ENCODE measurements at regions not wholly inside any gene's neighbourhood (a gene's known extent, or its start where the extent isn't known, plus 50 kb on each side); places are given as distances from the start of the nearest gene placed in this dataset.
"Not testable (repeated sequence)": the region's sequence is repeated elsewhere in the genome, so short reads cannot be mapped to it uniquely, and the experiment has no call there.

- H3K9me3 Mint-ChIP-seq; H3K27ac Mint-ChIP-seq; intact Hi-C loops (cut with micrococcal nuclease); DNase-seq; H3K4me1 Mint-ChIP-seq; H3K27me3 Mint-ChIP-seq; H3K4me3 Mint-ChIP-seq; H3K36me3 Mint-ChIP-seq (ENCODE audit: low read depth): not testable (repeated sequence)
Measured at GRCh38 chr10:121382029-121382520, 216.2 kb downstream of the FGFR2 start.

GRCh38 chr10:121385136-121385535 is 213.1 kb downstream of the FGFR2 start:
- Mint-ChIP-seq H3K27me3 (no peaks in the 10 kb centered on the region), H3K27ac (no peak overlapping the region), H3K4me1 (no peaks in the 10 kb centered on the region), H3K36me3 (ENCODE audit: low read depth) (no peaks in the 10 kb centered on the region), H3K4me3 (no peak overlapping the region), H3K9me3 (peaks cover 3% of the 10 kb centered on the region)
- intact Hi-C loops (cut with micrococcal nuclease): no loop called here
- DNase-seq: no peak

- Mint-ChIP-seq H3K27ac (no peak overlapping the region), H3K36me3 (ENCODE audit: low read depth) (no peaks in the 10 kb centered on the region), H3K4me3 (no peak overlapping the region), H3K4me1 (no peaks in the 10 kb centered on the region), H3K27me3 (no peaks in the 10 kb centered on the region), H3K9me3 (no peaks in the 10 kb centered on the region)
- intact Hi-C loops (cut with micrococcal nuclease): no loop called here
- DNase-seq: no peak
Measured at GRCh38 chr10:121392657-121393056, 205.6 kb downstream of the FGFR2 start.

- H3K4me1 Mint-ChIP-seq: no peaks in the 10 kb centered on the region
- no peaks in the 10 kb centered on the region for H3K27me3 Mint-ChIP-seq
- intact Hi-C loops (cut with micrococcal nuclease): no loop called here
- no peaks in the 10 kb centered on the region for H3K36me3 Mint-ChIP-seq (ENCODE audit: low read depth)
- DNase-seq: no peak
- no peak overlapping the region for H3K27ac Mint-ChIP-seq
- H3K9me3 Mint-ChIP-seq: no peaks in the 10 kb centered on the region
- no peak overlapping the region for H3K4me3 Mint-ChIP-seq
Measured at GRCh38 chr10:121393522-121393921, 204.7 kb downstream of the FGFR2 start.

GRCh38 chr10:121400507-121400906 is 197.7 kb downstream of the FGFR2 start:
- H3K4me1 Mint-ChIP-seq; DNase-seq; intact Hi-C loops (cut with micrococcal nuclease); H3K36me3 Mint-ChIP-seq (ENCODE audit: low read depth); H3K27ac Mint-ChIP-seq; H3K9me3 Mint-ChIP-seq; H3K27me3 Mint-ChIP-seq; H3K4me3 Mint-ChIP-seq: not testable (repeated sequence)

GRCh38 chr10:121403527-121403926 is 194.7 kb downstream of the FGFR2 start:
- Mint-ChIP-seq H3K9me3 (no peaks in the 10 kb centered on the region), H3K4me1 (no peaks in the 10 kb centered on the region), H3K4me3 (no peak overlapping the region), H3K27me3 (no peaks in the 10 kb centered on the region), H3K36me3 (ENCODE audit: low read depth) (no peaks in the 10 kb centered on the region), H3K27ac (no peak overlapping the region)
- no peak for DNase-seq
- intact Hi-C loops (cut with micrococcal nuclease): no loop called here

- H3K9me3 Mint-ChIP-seq: no peaks in the 10 kb centered on the region
- no peak overlapping the region for H3K27ac Mint-ChIP-seq
- no peak overlapping the region for H3K4me3 Mint-ChIP-seq
- DNase-seq: no peak
- no peaks in the 10 kb centered on the region for H3K36me3 Mint-ChIP-seq (ENCODE audit: low read depth)
- intact Hi-C loops (cut with micrococcal nuclease): no loop called here
- H3K27me3 Mint-ChIP-seq: no peaks in the 10 kb centered on the region
- no peaks in the 10 kb centered on the region for H3K4me1 Mint-ChIP-seq
Measured at GRCh38 chr10:121404611-121405010, 193.6 kb downstream of the FGFR2 start.

GRCh38 chr10:121405096-121405495 is 193.1 kb downstream of the FGFR2 start:
- Mint-ChIP-seq H3K4me3 (no peak overlapping the region), H3K4me1 (no peaks in the 10 kb centered on the region), H3K27ac (no peak overlapping the region), H3K9me3 (no peaks in the 10 kb centered on the region), H3K27me3 (no peaks in the 10 kb centered on the region), H3K36me3 (ENCODE audit: low read depth) (no peaks in the 10 kb centered on the region)
- intact Hi-C loops (cut with micrococcal nuclease): no loop called here
- no peak for DNase-seq

- H3K27me3 Mint-ChIP-seq: no peaks in the 10 kb centered on the region
- no peak overlapping the region for H3K4me3 Mint-ChIP-seq
- H3K27ac Mint-ChIP-seq: no peak overlapping the region
- no peaks in the 10 kb centered on the region for H3K36me3 Mint-ChIP-seq (ENCODE audit: low read depth)
- intact Hi-C loops (cut with micrococcal nuclease): no loop called here
- no peaks in the 10 kb centered on the region for H3K4me1 Mint-ChIP-seq
- DNase-seq: no peak
- no peaks in the 10 kb centered on the region for H3K9me3 Mint-ChIP-seq
Measured at GRCh38 chr10:121405549-121405948, 192.7 kb downstream of the FGFR2 start.

GRCh38 chr10:121405953-121406352 is 192.3 kb downstream of the FGFR2 start:
- Mint-ChIP-seq H3K27me3 (no peaks in the 10 kb centered on the region), H3K4me1 (no peaks in the 10 kb centered on the region), H3K36me3 (ENCODE audit: low read depth) (no peaks in the 10 kb centered on the region), H3K27ac (no peak overlapping the region), H3K9me3 (no peaks in the 10 kb centered on the region), H3K4me3 (no peak overlapping the region)
- no peak for DNase-seq
- intact Hi-C loops (cut with micrococcal nuclease): no loop called here

GRCh38 chr10:121406823-121407545 is 191.3 kb downstream of the FGFR2 start:
- Mint-ChIP-seq H3K36me3 (ENCODE audit: low read depth) (no peaks in the 10 kb centered on the region), H3K27me3 (no peaks in the 10 kb centered on the region), H3K4me1 (no peaks in the 10 kb centered on the region), H3K9me3 (no peaks in the 10 kb centered on the region), H3K27ac (no peak overlapping the region), H3K4me3 (no peak overlapping the region)
- DNase-seq: no peak
- intact Hi-C loops (cut with micrococcal nuclease): no loop called here

- Mint-ChIP-seq H3K4me1 (no peaks in the 10 kb centered on the region), H3K9me3 (no peaks in the 10 kb centered on the region), H3K27ac (no peak overlapping the region), H3K36me3 (ENCODE audit: low read depth) (no peaks in the 10 kb centered on the region), H3K27me3 (no peaks in the 10 kb centered on the region), H3K4me3 (no peak overlapping the region)
- DNase-seq: no peak
- intact Hi-C loops (cut with micrococcal nuclease): no loop called here
Measured at GRCh38 chr10:121409466-121410104, 188.7 kb downstream of the FGFR2 start.

- DNase-seq: no peak
- Mint-ChIP-seq H3K4me1 (no peaks in the 10 kb centered on the region), H3K4me3 (no peak overlapping the region), H3K36me3 (ENCODE audit: low read depth) (no peaks in the 10 kb centered on the region), H3K9me3 (no peaks in the 10 kb centered on the region), H3K27me3 (no peaks in the 10 kb centered on the region), H3K27ac (no peak overlapping the region)
- intact Hi-C loops (cut with micrococcal nuclease): no loop called here
Measured at GRCh38 chr10:121411004-121411403, 187.2 kb downstream of the FGFR2 start.

GRCh38 chr10:121413951-121414350 is 184.3 kb downstream of the FGFR2 start:
- H3K9me3 Mint-ChIP-seq: no peaks in the 10 kb centered on the region
- H3K36me3 Mint-ChIP-seq (ENCODE audit: low read depth): no peaks in the 10 kb centered on the region
- H3K27ac Mint-ChIP-seq: no peak overlapping the region
- DNase-seq: no peak
- intact Hi-C loops (cut with micrococcal nuclease): no loop called here
- H3K4me3 Mint-ChIP-seq: no peak overlapping the region
- H3K4me1 Mint-ChIP-seq: no peaks in the 10 kb centered on the region
- no peaks in the 10 kb centered on the region for H3K27me3 Mint-ChIP-seq

All from activated CD4-positive, alpha-beta T cell treated with anti-CD3 and anti-CD28 coated beads, Interleukin-2, amount 10 ng/mL, durations not matched to agents 24 days and 14 days (primary cell).